ENCODE measurements at regions not wholly inside any gene's neighbourhood (a gene's known extent, or its start where the extent isn't known, plus 50 kb on each side); places are given as distances from the start of the nearest gene placed in this dataset.

DNA sequence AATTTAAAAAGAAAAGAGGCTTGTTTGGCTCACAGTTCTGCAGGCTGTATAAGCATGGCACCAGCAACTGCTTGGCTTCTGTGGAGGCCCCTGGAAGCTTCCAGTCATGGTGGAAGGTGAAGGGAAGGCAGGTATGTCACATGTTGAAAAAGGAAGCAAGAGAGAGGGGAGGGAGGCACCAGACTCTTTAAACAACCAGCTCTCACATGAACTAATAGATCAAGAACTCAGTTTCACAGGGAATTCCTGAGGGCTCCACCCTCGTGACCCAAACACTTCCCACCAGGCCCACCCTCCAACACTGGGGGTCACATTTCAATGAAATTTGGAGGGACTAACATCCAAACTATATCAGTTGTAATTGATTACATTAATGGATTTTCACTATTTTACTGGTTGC lies 127.9 kb upstream of the MLIP start:
- peaks cover 1% of the 10 kb centered on the region for H3K27me3 Mint-ChIP-seq (ENCODE audit: low read depth)
- peaks cover 10% of the 10 kb centered on the region for H3K4me1 Mint-ChIP-seq
- H3K9me3 Mint-ChIP-seq = peaks cover 3% of the 10 kb centered on the region
- no peak overlapping the region for H3K27ac Mint-ChIP-seq
- no peaks in the 10 kb centered on the region for H3K36me3 Mint-ChIP-seq
- H3K4me3 Mint-ChIP-seq = no peak overlapping the region
- TF ChIP-seq, protein P1, sequence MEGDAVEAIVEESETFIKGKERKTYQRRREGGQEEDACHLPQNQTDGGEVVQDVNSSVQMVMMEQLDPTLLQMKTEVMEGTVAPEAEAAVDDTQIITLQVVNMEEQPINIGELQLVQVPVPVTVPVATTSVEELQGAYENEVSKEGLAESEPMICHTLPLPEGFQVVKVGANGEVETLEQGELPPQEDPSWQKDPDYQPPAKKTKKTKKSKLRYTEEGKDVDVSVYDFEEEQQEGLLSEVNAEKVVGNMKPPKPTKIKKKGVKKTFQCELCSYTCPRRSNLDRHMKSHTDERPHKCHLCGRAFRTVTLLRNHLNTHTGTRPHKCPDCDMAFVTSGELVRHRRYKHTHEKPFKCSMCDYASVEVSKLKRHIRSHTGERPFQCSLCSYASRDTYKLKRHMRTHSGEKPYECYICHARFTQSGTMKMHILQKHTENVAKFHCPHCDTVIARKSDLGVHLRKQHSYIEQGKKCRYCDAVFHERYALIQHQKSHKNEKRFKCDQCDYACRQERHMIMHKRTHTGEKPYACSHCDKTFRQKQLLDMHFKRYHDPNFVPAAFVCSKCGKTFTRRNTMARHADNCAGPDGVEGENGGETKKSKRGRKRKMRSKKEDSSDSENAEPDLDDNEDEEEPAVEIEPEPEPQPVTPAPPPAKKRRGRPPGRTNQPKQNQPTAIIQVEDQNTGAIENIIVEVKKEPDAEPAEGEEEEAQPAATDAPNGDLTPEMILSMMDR (IDR thresholded peaks at IDR 0.05; ENCODE audit: unreplicated experiment) = no peak
- no peak for DNase-seq (ENCODE audit: low spot score in 2 of 2, unreplicated experiment in 2 of 2)

DNA sequence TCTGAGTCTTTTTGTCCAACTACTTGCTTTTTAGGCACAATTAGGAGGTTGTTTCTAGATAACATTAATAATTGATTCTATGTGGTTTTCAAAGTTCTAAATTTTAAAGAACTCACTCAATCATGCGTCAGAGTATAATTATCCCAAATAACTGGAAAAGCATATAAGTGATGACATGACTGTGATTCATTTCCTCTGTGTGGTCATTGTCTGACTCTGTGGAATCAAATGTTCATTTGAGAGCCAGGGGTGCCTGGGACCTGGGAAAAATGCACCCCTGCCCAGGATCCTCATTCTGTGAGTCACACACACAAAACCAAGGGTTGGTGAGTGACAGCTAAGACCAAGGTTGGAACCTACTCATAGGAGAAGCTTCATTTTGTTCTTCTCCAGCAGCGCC lies 127.1 kb upstream of the MLIP start:
- TF ChIP-seq, protein P1 (IDR thresholded peaks at IDR 0.05; ENCODE audit: unreplicated experiment) = no peak
- H3K4me3 Mint-ChIP-seq = no peak overlapping the region
- H3K9me3 Mint-ChIP-seq = peaks cover 3% of the 10 kb centered on the region
- H3K36me3 Mint-ChIP-seq = no peaks in the 10 kb centered on the region
- DNase-seq (ENCODE audit: low spot score in 2 of 2, unreplicated experiment in 2 of 2) = no peak
- H3K27me3 Mint-ChIP-seq (ENCODE audit: low read depth) = peaks cover 1% of the 10 kb centered on the region
- H3K4me1 Mint-ChIP-seq = peaks cover 10% of the 10 kb centered on the region
- H3K27ac Mint-ChIP-seq = no peak overlapping the region

DNA sequence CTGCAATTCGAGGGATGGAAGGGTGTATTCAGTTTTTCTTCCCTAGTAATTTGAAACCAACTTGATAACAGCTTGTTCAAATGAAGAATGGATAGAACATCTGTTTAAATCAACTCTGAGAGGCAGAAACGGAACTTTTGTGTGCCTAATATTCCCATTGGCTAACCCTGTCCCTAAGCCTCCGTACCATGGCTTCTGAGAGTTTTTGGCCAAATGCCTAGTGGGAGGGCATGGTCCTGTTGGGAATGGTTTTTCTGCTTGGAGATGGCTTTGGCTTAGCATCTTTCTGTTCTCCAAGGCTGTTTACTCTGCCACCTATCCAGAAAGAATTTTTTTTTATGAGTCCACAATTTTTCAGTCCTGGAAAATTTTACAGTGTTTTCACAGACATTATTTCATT lies 126.7 kb upstream of the MLIP start:
- peaks cover 1% of the 10 kb centered on the region for H3K27me3 Mint-ChIP-seq (ENCODE audit: low read depth)
- DNase-seq (ENCODE audit: low spot score in 2 of 2, unreplicated experiment in 2 of 2) = no peak
- TF ChIP-seq, protein P1 (IDR thresholded peaks at IDR 0.05; ENCODE audit: unreplicated experiment) = no peak
- peaks cover 3% of the 10 kb centered on the region for H3K9me3 Mint-ChIP-seq
- peaks cover 10% of the 10 kb centered on the region for H3K4me1 Mint-ChIP-seq
- no peak overlapping the region for H3K27ac Mint-ChIP-seq
- H3K4me3 Mint-ChIP-seq = no peak overlapping the region
- no peaks in the 10 kb centered on the region for H3K36me3 Mint-ChIP-seq

DNA sequence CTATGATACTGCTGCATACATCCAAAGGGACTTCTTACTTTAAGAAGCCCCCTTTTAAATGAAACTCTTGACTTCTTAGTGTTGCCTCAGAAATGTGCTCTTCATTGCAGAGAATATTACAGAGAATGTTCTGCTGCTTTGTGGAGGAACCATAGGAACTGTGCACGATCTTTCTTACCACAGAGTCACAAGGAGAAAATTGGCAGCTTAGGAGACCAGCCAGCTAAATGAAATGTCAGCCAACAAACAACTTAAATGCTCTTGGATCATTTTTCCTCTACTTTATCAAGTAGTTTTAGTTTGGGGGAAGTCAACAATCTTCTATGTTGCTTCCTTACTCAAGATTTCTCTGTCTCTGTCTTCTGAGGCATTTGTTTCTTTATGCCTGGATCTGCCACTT lies 125.9 kb upstream of the MLIP start:
- TF ChIP-seq, protein P1 (IDR thresholded peaks at IDR 0.05; ENCODE audit: unreplicated experiment) = no peak
- no peak overlapping the region for H3K4me3 Mint-ChIP-seq

GRCh38 chr6:53986165-53986720 lies 125.0 kb upstream of the MLIP start:
- peaks cover 1% of the 10 kb centered on the region for H3K27me3 Mint-ChIP-seq (ENCODE audit: low read depth)
- DNase-seq (ENCODE audit: low spot score in 2 of 2, unreplicated experiment in 2 of 2) = peak in 1 of 2 experiments; percentile 57
- H3K9me3 Mint-ChIP-seq = no peaks in the 10 kb centered on the region
- no peaks in the 10 kb centered on the region for H3K36me3 Mint-ChIP-seq
- TF ChIP-seq, protein P1 (IDR thresholded peaks at IDR 0.05; ENCODE audit: unreplicated experiment) = peak; percentile 72
- H3K27ac Mint-ChIP-seq = no peak overlapping the region
- no peak overlapping the region for H3K4me3 Mint-ChIP-seq
- H3K4me1 Mint-ChIP-seq = peaks cover 10% of the 10 kb centered on the region

More for the DNA sequence above, 125.9 kb upstream of the MLIP start:
- Mint-ChIP-seq H3K27me3 (ENCODE audit: low read depth) (peaks cover 1% of the 10 kb centered on the region), H3K36me3 (no peaks in the 10 kb centered on the region), H3K27ac (no peak overlapping the region), H3K9me3 (peaks cover 3% of the 10 kb centered on the region), H3K4me1 (peaks cover 10% of the 10 kb centered on the region)
- no peak for DNase-seq (ENCODE audit: low spot score in 2 of 2, unreplicated experiment in 2 of 2)
